Brain microvascular endothelial cell (primary cell): ENCODE measurements at regions not wholly inside any gene's neighbourhood (a gene's known extent, or its start where the extent isn't known, plus 50 kb on each side); places are given as distances from the start of the nearest gene placed in this dataset.

Source experiments
- DNase-seq: peaks from one replicate; pipeline ENCODE4 v3.0.0-alpha.2; 2020
- H3K27ac ChIP-seq: fragments of 250-450 bp; sonication (Bioruptor Pico); 2 replicates; pipeline ENCODE4 v1.5.1; 2020; ENCODE audit warnings: mild to moderate bottlenecking, moderate library complexity
- H3K27me3 ChIP-seq: fragments of 250-450 bp; sonication (Bioruptor Pico); replicated peaks from 2 replicates; pipeline ENCODE4 v1.5.1; 2020; ENCODE audit warnings: mild to moderate bottlenecking
- H3K36me3 ChIP-seq: fragments of 250-450 bp; sonication (Bioruptor Pico); replicated peaks from 2 replicates; pipeline ENCODE4 v1.5.1; 2020; ENCODE audit warnings: mild to moderate bottlenecking
- H3K4me3 ChIP-seq: 2 replicates; pipeline ENCODE4 v1.5.1; 2011; ENCODE audit warnings: low read depth, mild to moderate bottlenecking, control low read depth, low read length, moderate library complexity
- CTCF ChIP-seq: IDR thresholded peaks from 2 replicates; pipeline ENCODE4 v1.5.1; 2011; ENCODE audit warnings: low read depth, mild to moderate bottlenecking, moderate library complexity, low read length, control low read depth, inconsistent platforms; ENCODE audit errors: missing control alignments
- in situ Hi-C: cut with HindIII; loops from 2 replicates; pipeline ENCODE4 v1.10.0; 2017; ENCODE audit warnings: low sequenced_read_pairs, low pct_ligation_motif_present

DNA sequence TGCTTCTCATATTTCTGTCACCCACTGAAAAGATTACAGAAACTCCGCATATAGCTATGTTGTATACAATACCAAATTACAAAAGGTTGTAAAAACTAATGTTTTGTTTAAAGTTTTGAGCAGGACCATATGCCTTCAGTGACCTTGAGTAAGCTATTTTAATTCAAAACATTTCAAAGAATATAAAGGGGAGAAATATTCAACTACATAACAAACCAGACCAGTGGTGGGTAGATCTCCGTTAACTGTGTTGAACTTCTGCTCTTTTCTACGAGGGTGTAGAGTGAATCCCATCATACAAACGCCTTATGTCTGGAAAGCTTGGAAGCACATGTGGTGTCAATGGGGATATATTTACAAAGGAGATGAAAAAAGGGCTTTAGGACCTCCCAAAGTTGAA lies 68.4 kb upstream of the NR2F2 start:
- no peak for DNase-seq
- Histone ChIP-seq H3K27me3 (no peaks in the 10 kb centered on the region), H3K4me3 (no peak overlapping the region), H3K27ac (no peak overlapping the region), H3K36me3 (no peaks in the 10 kb centered on the region)
- no peak for TF ChIP-seq CTCF
- in situ Hi-C loops = no loop called here

- in situ Hi-C loops = no loop called here
- TF ChIP-seq CTCF = no peak
Measured at GRCh38 chr15:96262549-96263489, 67.7 kb upstream of the NR2F2 start.

DNA sequence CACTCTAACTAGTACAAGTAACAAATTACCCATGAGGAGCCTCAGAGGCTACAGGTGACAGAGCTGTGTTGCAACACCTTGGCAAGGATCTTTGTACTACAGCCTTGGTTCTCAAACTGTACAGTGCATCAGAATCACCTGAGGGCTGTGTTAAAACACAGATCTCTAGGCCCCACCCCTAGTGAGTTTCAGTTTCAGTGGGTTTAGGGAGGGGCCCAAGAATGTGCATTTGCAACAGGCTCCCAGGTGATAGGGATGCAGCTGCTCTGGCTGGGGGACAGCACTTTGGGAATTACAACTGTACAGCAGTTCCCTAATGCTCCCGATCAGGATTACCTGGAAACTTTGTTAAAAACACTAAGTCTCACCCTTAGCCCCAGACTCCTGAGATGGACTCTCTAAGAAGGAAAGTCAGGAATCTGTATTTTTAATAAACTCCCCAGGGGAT lies 66.1 kb upstream of the NR2F2 start:
- peak overlapping the region; percentile 20 for H3K27ac ChIP-seq
- in situ Hi-C loops = no loop called here
- H3K36me3 ChIP-seq = peaks cover 4% of the 10 kb centered on the region
- TF ChIP-seq CTCF = no peak
- H3K27me3 ChIP-seq = no peaks in the 10 kb centered on the region
- DNase-seq = no peak
- H3K4me3 ChIP-seq = no peak overlapping the region

More at GRCh38 chr15:96262549-96263489, 67.7 kb upstream of the NR2F2 start:
- H3K4me3 ChIP-seq = no peak overlapping the region
- peaks cover 4% of the 10 kb centered on the region for H3K36me3 ChIP-seq
- H3K27me3 ChIP-seq = no peaks in the 10 kb centered on the region
- no peak for DNase-seq
- no peak overlapping the region for H3K27ac ChIP-seq

GRCh38 chr15:96264801-96265515 lies 65.5 kb upstream of the NR2F2 start:
- in situ Hi-C loops = no loop called here
- TF ChIP-seq CTCF = no peak
- peak; percentile 72 for DNase-seq
- Histone ChIP-seq H3K27ac (peak overlapping the region; percentile 20), H3K36me3 (peaks cover 4% of the 10 kb centered on the region), H3K27me3 (no peaks in the 10 kb centered on the region), H3K4me3 (no peak overlapping the region)

DNA sequence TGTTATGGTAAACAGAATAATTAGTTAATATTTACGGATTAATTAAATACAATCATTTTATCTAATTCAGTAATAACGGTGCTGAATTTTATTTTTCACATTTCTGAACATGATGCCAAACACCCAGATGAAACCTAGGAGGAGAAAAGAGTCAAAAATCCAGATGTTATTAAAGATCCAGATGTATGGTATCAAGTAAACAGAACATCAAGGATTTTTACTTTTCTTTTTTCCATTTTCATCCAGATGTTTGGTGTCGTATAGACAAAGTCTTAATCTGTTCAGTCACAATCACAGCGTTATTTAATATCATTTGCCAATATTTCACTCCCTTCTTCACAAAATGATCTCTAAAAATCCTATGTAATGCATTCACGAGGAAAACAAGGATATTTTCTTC lies 64.0 kb upstream of the NR2F2 start:
- in situ Hi-C loops = no loop called here
- no peaks in the 10 kb centered on the region for H3K27me3 ChIP-seq
- H3K27ac ChIP-seq = no peak overlapping the region
- no peak for DNase-seq
- no peak for TF ChIP-seq CTCF
- H3K4me3 ChIP-seq = no peak overlapping the region
- H3K36me3 ChIP-seq = peaks cover 4% of the 10 kb centered on the region
